Breast epithelium (tissue), 3 donors: ENCODE measurements at regions not wholly inside any gene's neighbourhood (a gene's known extent, or its start where the extent isn't known, plus 50 kb on each side); places are given as distances from the start of the nearest gene placed in this dataset.

Experiments
- POLR2A ChIP-seq: fragments of 450-650 bp; IDR thresholded peaks from one replicate; pipeline ENCODE4 v1.6.1; 2016; ENCODE audit warnings: antibody characterized with exemption, mild to moderate bottlenecking, moderate library complexity
- POLR2AphosphoS5 ChIP-seq, 3 donors: sonication (generic); formaldehyde crosslinking; IDR thresholded peaks; one replicate each; pipeline ENCODE4 v1.6.1; 2017; ENCODE audit warnings: antibody characterized with exemption in 3 of 3
- TF ChIP-seq, protein P1 (sequence below), 3 donors: fragments of 450-650 bp; IDR thresholded peaks; one replicate each; pipeline ENCODE4 v1.5.1; 2016 to 2017; ENCODE audit warnings: antibody characterized with exemption in 3 of 3, mild to moderate bottlenecking in 3 of 3, moderate library complexity in 3 of 3

DNA sequence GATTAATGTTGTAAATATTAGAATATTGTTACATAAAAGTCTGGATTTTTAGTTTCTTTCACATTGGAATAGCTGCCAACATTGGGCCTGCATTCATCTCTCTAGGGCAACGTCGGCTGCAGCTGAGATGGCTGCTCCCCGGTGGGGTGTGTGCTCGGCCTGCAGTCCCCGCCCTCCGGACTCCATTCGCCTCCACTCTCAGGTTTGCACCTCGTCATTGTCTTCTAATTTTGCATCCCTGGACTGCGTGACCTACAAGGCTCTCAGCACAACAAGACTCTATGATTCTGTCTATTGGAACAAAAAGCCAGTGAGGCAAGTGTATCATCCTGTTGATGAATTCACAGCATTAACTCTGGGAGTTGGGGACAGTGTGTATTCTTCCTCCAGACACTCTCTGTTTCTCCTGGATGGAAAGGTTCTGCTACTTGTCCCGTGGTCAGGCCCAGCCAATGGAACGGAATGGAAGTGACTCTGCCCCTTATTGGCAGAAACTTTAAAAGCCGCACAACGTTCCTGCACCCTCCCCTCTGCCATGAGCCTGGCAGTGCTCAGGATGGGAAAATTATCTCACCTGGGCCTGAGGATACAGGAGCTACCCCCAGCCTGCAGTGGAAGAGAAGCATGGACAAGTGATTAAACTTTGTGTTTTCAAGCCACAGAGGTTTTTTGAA lies 105.0 kb upstream of the SAMD11 start:
- TF ChIP-seq, protein P1, sequence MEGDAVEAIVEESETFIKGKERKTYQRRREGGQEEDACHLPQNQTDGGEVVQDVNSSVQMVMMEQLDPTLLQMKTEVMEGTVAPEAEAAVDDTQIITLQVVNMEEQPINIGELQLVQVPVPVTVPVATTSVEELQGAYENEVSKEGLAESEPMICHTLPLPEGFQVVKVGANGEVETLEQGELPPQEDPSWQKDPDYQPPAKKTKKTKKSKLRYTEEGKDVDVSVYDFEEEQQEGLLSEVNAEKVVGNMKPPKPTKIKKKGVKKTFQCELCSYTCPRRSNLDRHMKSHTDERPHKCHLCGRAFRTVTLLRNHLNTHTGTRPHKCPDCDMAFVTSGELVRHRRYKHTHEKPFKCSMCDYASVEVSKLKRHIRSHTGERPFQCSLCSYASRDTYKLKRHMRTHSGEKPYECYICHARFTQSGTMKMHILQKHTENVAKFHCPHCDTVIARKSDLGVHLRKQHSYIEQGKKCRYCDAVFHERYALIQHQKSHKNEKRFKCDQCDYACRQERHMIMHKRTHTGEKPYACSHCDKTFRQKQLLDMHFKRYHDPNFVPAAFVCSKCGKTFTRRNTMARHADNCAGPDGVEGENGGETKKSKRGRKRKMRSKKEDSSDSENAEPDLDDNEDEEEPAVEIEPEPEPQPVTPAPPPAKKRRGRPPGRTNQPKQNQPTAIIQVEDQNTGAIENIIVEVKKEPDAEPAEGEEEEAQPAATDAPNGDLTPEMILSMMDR (IDR thresholded peaks at IDR 0.05) = no peak
- no peak for TF ChIP-seq POLR2A
- no peak for TF ChIP-seq POLR2AphosphoS5 (IDR thresholded peaks at IDR 0.05)
